CD14-positive monocyte (primary cell): ENCODE measurements at regions not wholly inside any gene's neighbourhood (a gene's known extent, or its start where the extent isn't known, plus 50 kb on each side); places are given as distances from the start of the nearest gene placed in this dataset.

Experiments
- DNase-seq, 3 donors: peaks; one replicate each; pipeline ENCODE4 v3.0.0-alpha.2; 2011 to 2022
- H2AFZ ChIP-seq: 2 replicates; pipeline ENCODE4 v1.6.0; 2012; ENCODE audit warnings: mild to moderate bottlenecking, low read depth, low read length, inconsistent platforms; ENCODE audit not compliant: insufficient read depth, poor library complexity, severe bottlenecking
- H3K27ac ChIP-seq, 2 donors: 1 replicate in 1 of 2; 2 replicates in 1 of 2; pipeline ENCODE4 v1.5.1; 2012 to 2013; ENCODE audit warnings: low read length in 2 of 2, control low read depth in 1 of 2, inconsistent platforms in 1 of 2, low read depth in 1 of 2, mild to moderate bottlenecking in 1 of 2
- H3K27me3 ChIP-seq, 2 donors: one replicate each; pipeline versions ENCODE4 v1.6.0 to v1.6.1; 2011 to 2013; ENCODE audit warnings: low read length in 2 of 2; ENCODE audit not compliant: control insufficient read depth in 2 of 2, insufficient read depth in 2 of 2
- H3K36me3 ChIP-seq, 2 donors: replicated peaks in 1 of 2; 1 replicate in 1 of 2; 2 replicates in 1 of 2; pipeline versions ENCODE4 v1.5.1 to v1.6.1; 2012 to 2013; ENCODE audit warnings: low read length in 2 of 2, control low read depth in 1 of 2, inconsistent platforms in 1 of 2, mild to moderate bottlenecking in 1 of 2; ENCODE audit not compliant: insufficient read depth in 2 of 2, control insufficient read depth in 1 of 2
- H3K4me1 ChIP-seq, 2 donors: 1 replicate in 1 of 2; 2 replicates in 1 of 2; pipeline versions ENCODE4 v1.5.1 to v1.6.1; 2012 to 2013; ENCODE audit warnings: low read length in 2 of 2, control low read depth in 1 of 2, inconsistent platforms in 1 of 2, mild to moderate bottlenecking in 1 of 2, moderate library complexity in 1 of 2; ENCODE audit not compliant: insufficient read depth in 2 of 2, control insufficient read depth in 1 of 2
- H3K4me2 ChIP-seq: replicated peaks from 2 replicates; pipeline ENCODE3; 2012; ENCODE audit warnings: low read length, moderate library complexity, mild to moderate bottlenecking; ENCODE audit not compliant: poor library complexity, severe bottlenecking; ENCODE audit errors: extremely low read depth
- H3K4me3 ChIP-seq, 3 experiments: fragments of 200-600 bp in 1 of 3; sonication (generic) in 1 of 3; replicated peaks in 1 of 3; 1 replicate in 2 of 3; 2 replicates in 1 of 3; pipeline ENCODE4 v1.5.1; 2011 to 2013; ENCODE audit warnings: low read length in 3 of 3, mild to moderate bottlenecking in 3 of 3, control low read depth in 2 of 3, low read depth in 2 of 3, inconsistent platforms in 1 of 3, moderate library complexity in 1 of 3
- H3K79me2 ChIP-seq: 2 replicates; pipeline ENCODE4 v1.6.0; 2012; ENCODE audit warnings: mild to moderate bottlenecking, control low read depth, inconsistent platforms, low read length, moderate library complexity; ENCODE audit not compliant: insufficient read depth
- H3K9ac ChIP-seq: 2 replicates; pipeline ENCODE4 v1.6.0; 2017; ENCODE audit warnings: low read length, mild to moderate bottlenecking; ENCODE audit not compliant: insufficient read depth, poor library complexity, severe bottlenecking
- H3K9me3 ChIP-seq, 2 donors: replicated peaks in 1 of 2; 1 replicate in 1 of 2; 2 replicates in 1 of 2; pipeline versions ENCODE4 v1.5.1 to v1.6.1; 2012 to 2013; ENCODE audit warnings: low read length in 2 of 2, control low read depth in 1 of 2; ENCODE audit not compliant: control insufficient read depth in 1 of 2, insufficient read depth in 1 of 2
- H4K20me1 ChIP-seq: 2 replicates; pipeline ENCODE4 v1.6.0; 2012; ENCODE audit warnings: mild to moderate bottlenecking, low read length, control low read depth, moderate library complexity; ENCODE audit not compliant: insufficient read depth
- H3K27ac Mint-ChIP-seq, 7 donors: one replicate each; pipeline ENCODE4 v1.8.0; 2020; ENCODE audit warnings: mild to moderate bottlenecking in 7 of 7, mixed read lengths in 7 of 7, moderate library complexity in 6 of 7, inconsistent platforms in 2 of 7
- H3K27me3 Mint-ChIP-seq, 3 donors: one replicate each; pipeline ENCODE4 v1.8.0; 2021 to 2022; ENCODE audit warnings: low read depth in 3 of 3, mild to moderate bottlenecking in 3 of 3, mixed read lengths in 3 of 3, moderate library complexity in 3 of 3, inconsistent platforms in 1 of 3
- H3K36me3 Mint-ChIP-seq, 2 donors: one replicate each; pipeline ENCODE4 v1.8.0; 2020; ENCODE audit warnings: mixed read lengths in 2 of 2, inconsistent platforms in 1 of 2, mild to moderate bottlenecking in 1 of 2
- H3K4me1 Mint-ChIP-seq: one replicate; pipeline ENCODE4 v1.8.0; 2020; ENCODE audit warnings: mild to moderate bottlenecking, mixed read lengths
- H3K4me3 Mint-ChIP-seq, 2 donors: one replicate each; pipeline ENCODE4 v1.8.0; 2020; ENCODE audit warnings: mild to moderate bottlenecking in 2 of 2, mixed read lengths in 2 of 2, moderate library complexity in 1 of 2
- H3K9me3 Mint-ChIP-seq, 7 donors: one replicate each; pipeline ENCODE4 v1.8.0; 2020 to 2022; ENCODE audit warnings: mixed read lengths in 7 of 7, mild to moderate bottlenecking in 6 of 7, moderate library complexity in 6 of 7, inconsistent platforms in 2 of 7
- WGBS: methylation state at CpG from one replicate; pipeline ENCODE4 v1.1.5; 2013; ENCODE audit warnings: missing lambda C conversion rate; ENCODE audit not compliant: insufficient coverage; 5-methylcytosine and 5-hydroxymethylcytosine counted together
- intact Hi-C, 2 donors: fragments of 100-400 bp; cut with micrococcal nuclease; formaldehyde crosslinking; loops; one replicate each; pipeline versions ENCODE4 v1.15.0 to v1.15.1; 2023
- TF ChIP-seq, protein P1 (sequence below): fragments of 200-600 bp; IDR thresholded peaks from one replicate; pipeline ENCODE4 v1.8.0; 2022; ENCODE audit warnings: antibody characterized with exemption, mild to moderate bottlenecking

DNA sequence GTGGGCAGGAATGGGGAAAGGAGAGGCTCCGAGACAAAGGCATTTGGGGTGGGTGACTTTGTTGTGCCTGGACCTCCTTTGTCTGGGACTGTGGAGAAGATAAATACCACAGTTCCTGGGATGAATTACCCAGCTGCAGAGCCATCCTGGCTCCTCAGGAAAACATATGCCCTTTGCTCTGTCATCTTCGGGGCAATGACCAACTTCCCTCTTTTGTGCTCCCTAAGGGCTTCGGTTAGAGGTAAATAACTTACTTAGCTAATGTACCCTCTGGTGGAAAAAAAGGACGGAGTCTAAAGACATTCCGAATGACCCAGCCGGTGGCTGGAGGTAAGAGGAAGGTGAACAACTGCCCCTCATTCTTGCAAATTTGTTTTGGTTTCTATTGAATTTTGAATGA is 345.7 kb downstream of the GATA3 start:
- Histone ChIP-seq H3K4me1 (no peaks in the 10 kb centered on the region), H3K9ac (no peak overlapping the region), H3K79me2 (no peaks in the 10 kb centered on the region), H4K20me1 (no peaks in the 10 kb centered on the region), H3K27me3 (no peaks in the 10 kb centered on the region), H3K36me3 (no peaks in the 10 kb centered on the region), H3K9me3 (no peaks in the 10 kb centered on the region), H3K4me2 (no peak overlapping the region), H3K27ac (no peak overlapping the region), H2AFZ (no peak overlapping the region), H3K4me3 (no peak overlapping the region)
- H3K27ac Mint-ChIP-seq, result no peak overlapping the region
- H3K27me3 Mint-ChIP-seq, result peaks cover 0 to 6% (median 2%) of the 10 kb centered on the region in 3 donors
- TF ChIP-seq, protein P1, sequence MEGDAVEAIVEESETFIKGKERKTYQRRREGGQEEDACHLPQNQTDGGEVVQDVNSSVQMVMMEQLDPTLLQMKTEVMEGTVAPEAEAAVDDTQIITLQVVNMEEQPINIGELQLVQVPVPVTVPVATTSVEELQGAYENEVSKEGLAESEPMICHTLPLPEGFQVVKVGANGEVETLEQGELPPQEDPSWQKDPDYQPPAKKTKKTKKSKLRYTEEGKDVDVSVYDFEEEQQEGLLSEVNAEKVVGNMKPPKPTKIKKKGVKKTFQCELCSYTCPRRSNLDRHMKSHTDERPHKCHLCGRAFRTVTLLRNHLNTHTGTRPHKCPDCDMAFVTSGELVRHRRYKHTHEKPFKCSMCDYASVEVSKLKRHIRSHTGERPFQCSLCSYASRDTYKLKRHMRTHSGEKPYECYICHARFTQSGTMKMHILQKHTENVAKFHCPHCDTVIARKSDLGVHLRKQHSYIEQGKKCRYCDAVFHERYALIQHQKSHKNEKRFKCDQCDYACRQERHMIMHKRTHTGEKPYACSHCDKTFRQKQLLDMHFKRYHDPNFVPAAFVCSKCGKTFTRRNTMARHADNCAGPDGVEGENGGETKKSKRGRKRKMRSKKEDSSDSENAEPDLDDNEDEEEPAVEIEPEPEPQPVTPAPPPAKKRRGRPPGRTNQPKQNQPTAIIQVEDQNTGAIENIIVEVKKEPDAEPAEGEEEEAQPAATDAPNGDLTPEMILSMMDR, result no peak
- intact Hi-C loops, result no loop called here
- no peak overlapping the region for H3K4me3 Mint-ChIP-seq
- 0% methylated on average over 1 of the region's 6 CpGs for WGBS
- DNase-seq, result no peak
- peaks cover 12% of the 10 kb centered on the region for H3K4me1 Mint-ChIP-seq
- peaks cover 0 to 1% (median 0%) of the 10 kb centered on the region in 7 donors for H3K9me3 Mint-ChIP-seq
- H3K36me3 Mint-ChIP-seq, result no peaks in the 10 kb centered on the region

DNA sequence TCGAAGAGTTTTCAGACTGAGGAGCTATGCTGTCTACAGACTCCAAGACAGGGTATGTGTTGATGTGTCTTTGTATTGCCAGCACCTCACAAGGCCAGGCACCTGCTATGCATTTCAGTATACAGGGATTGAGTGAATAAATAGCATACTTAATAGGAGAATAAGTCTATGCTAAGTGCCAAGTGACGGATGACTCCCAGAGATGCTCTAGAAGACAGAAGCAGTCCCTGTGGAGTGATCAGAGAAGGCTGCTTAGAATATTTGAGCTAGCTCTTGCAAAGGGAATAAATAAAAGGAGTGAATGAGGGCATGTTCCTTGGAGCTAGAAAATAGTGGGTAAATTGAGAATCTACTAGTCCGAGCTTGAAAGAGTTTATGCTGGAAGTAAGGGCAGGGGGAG is 346.4 kb downstream of the GATA3 start:
- no peak overlapping the region for H3K27ac ChIP-seq
- intact Hi-C loops, result no loop called here
- no peaks in the 10 kb centered on the region for H4K20me1 ChIP-seq
- Mint-ChIP-seq H3K27ac (no peak overlapping the region), H3K4me3 (no peak overlapping the region), H3K9me3 (no peaks in the 10 kb centered on the region), H3K4me1 (peaks cover 12% of the 10 kb centered on the region), H3K36me3 (no peaks in the 10 kb centered on the region), H3K27me3 (peaks cover 0 to 6% (median 2%) of the 10 kb centered on the region in 3 donors)
- no peaks in the 10 kb centered on the region for H3K4me1 ChIP-seq
- no peaks in the 10 kb centered on the region for H3K9me3 ChIP-seq
- no peak overlapping the region for H3K4me3 ChIP-seq
- DNase-seq, result no peak
- no peaks in the 10 kb centered on the region for H3K36me3 ChIP-seq
- H3K79me2 ChIP-seq, result no peaks in the 10 kb centered on the region
- 92% methylated on average over 3 of the region's 3 CpGs for WGBS
- H3K9ac ChIP-seq, result no peak overlapping the region
- H3K4me2 ChIP-seq, result no peak overlapping the region
- H2AFZ ChIP-seq, result no peak overlapping the region
- no peaks in the 10 kb centered on the region for H3K27me3 ChIP-seq
- TF ChIP-seq, protein P1, result no peak
